ENCODE measurements at regions not wholly inside any gene's neighbourhood (a gene's known extent, or its start where the extent isn't known, plus 50 kb on each side); places are given as distances from the start of the nearest gene placed in this dataset.

GRCh38 chr6:113146878-113147277 lies 710.3 kb upstream of the MARCKS start:
- no peaks in the 10 kb centered on the region for H3K4me1 Mint-ChIP-seq (ENCODE audit: low read depth)
- H3K27me3 Mint-ChIP-seq (ENCODE audit: low read depth), result no peaks in the 10 kb centered on the region
- H3K27ac Mint-ChIP-seq, result no peak overlapping the region
- no peak overlapping the region for H3K4me3 Mint-ChIP-seq
- H3K36me3 Mint-ChIP-seq (ENCODE audit: low read depth), result no peaks in the 10 kb centered on the region
- no peaks in the 10 kb centered on the region for H3K9me3 Mint-ChIP-seq

DNA sequence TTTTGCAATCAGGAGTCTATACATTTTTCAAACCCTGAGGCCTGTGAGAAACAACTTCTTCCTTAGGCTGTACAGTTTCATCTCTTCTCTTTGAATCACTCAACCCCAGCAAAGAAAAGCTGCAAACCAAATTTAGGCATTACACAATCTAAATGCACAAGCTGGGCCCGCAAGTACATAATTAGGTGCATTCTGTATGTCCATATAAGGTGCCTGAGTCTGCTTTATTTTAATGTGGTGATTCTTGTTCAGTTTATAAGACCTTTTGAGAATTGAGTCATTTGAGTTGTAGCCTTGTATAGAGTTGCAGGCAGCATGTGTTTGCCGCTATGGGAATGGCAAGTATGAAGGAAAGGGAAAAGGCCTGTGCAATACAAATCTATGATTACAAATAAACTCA lies 709.6 kb upstream of the MARCKS start:
- H3K4me3 Mint-ChIP-seq, result no peak overlapping the region
- H3K4me1 Mint-ChIP-seq (ENCODE audit: low read depth), result no peaks in the 10 kb centered on the region
- no peaks in the 10 kb centered on the region for H3K27me3 Mint-ChIP-seq (ENCODE audit: low read depth)
- H3K9me3 Mint-ChIP-seq, result no peaks in the 10 kb centered on the region
- H3K36me3 Mint-ChIP-seq (ENCODE audit: low read depth), result no peaks in the 10 kb centered on the region
- H3K27ac Mint-ChIP-seq, result no peak overlapping the region

- H3K4me1 Mint-ChIP-seq (ENCODE audit: low read depth), result no peaks in the 10 kb centered on the region
- H3K27ac Mint-ChIP-seq, result no peak overlapping the region
- no peaks in the 10 kb centered on the region for H3K36me3 Mint-ChIP-seq (ENCODE audit: low read depth)
- no peak overlapping the region for H3K4me3 Mint-ChIP-seq
- no peaks in the 10 kb centered on the region for H3K9me3 Mint-ChIP-seq
- no peaks in the 10 kb centered on the region for H3K27me3 Mint-ChIP-seq (ENCODE audit: low read depth)
Measured at GRCh38 chr6:113148566-113148965, 708.6 kb upstream of the MARCKS start.

GRCh38 chr6:113149511-113149910 lies 707.6 kb upstream of the MARCKS start:
- H3K4me3 Mint-ChIP-seq, result no peak overlapping the region
- no peaks in the 10 kb centered on the region for H3K27me3 Mint-ChIP-seq (ENCODE audit: low read depth)
- H3K36me3 Mint-ChIP-seq (ENCODE audit: low read depth), result no peaks in the 10 kb centered on the region
- no peaks in the 10 kb centered on the region for H3K4me1 Mint-ChIP-seq (ENCODE audit: low read depth)
- no peak overlapping the region for H3K27ac Mint-ChIP-seq
- H3K9me3 Mint-ChIP-seq, result no peaks in the 10 kb centered on the region

GRCh38 chr6:113160306-113161017 lies 696.7 kb upstream of the MARCKS start:
- Mint-ChIP-seq H3K4me3 (no peak overlapping the region), H3K27ac (no peak overlapping the region), H3K27me3 (ENCODE audit: low read depth) (no peaks in the 10 kb centered on the region), H3K9me3 (no peaks in the 10 kb centered on the region), H3K4me1 (ENCODE audit: low read depth) (no peaks in the 10 kb centered on the region), H3K36me3 (ENCODE audit: low read depth) (no peaks in the 10 kb centered on the region)

DNA sequence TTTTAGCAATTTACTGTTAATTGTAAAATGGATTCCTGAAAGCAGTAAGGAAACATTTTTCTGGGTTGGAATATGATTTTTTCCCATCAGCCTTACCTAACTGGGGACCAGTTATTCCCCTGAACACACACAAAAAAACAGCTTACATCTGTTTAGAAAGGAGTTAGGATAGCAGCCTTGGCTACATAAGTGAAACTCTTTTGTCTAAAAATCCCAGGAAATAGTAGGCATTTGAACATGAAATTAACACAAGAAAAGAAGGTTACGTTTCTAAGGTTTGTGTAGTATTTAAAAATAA lies 696.2 kb upstream of the MARCKS start:
- H3K9me3 Mint-ChIP-seq, result no peaks in the 10 kb centered on the region
- no peak overlapping the region for H3K4me3 Mint-ChIP-seq
- H3K27ac Mint-ChIP-seq, result no peak overlapping the region
- H3K27me3 Mint-ChIP-seq (ENCODE audit: low read depth), result no peaks in the 10 kb centered on the region
- H3K4me1 Mint-ChIP-seq (ENCODE audit: low read depth), result no peaks in the 10 kb centered on the region
- no peaks in the 10 kb centered on the region for H3K36me3 Mint-ChIP-seq (ENCODE audit: low read depth)

GRCh38 chr6:113162739-113163138 lies 694.4 kb upstream of the MARCKS start:
- Mint-ChIP-seq H3K4me3 (no peak overlapping the region), H3K27me3 (ENCODE audit: low read depth) (no peaks in the 10 kb centered on the region), H3K27ac (no peak overlapping the region), H3K36me3 (ENCODE audit: low read depth) (no peaks in the 10 kb centered on the region), H3K9me3 (no peaks in the 10 kb centered on the region), H3K4me1 (ENCODE audit: low read depth) (no peaks in the 10 kb centered on the region)

GRCh38 chr6:113168057-113168456 lies 689.1 kb upstream of the MARCKS start:
- H3K36me3 Mint-ChIP-seq (ENCODE audit: low read depth), result no peaks in the 10 kb centered on the region
- no peak overlapping the region for H3K4me3 Mint-ChIP-seq
- no peaks in the 10 kb centered on the region for H3K27me3 Mint-ChIP-seq (ENCODE audit: low read depth)
- no peaks in the 10 kb centered on the region for H3K4me1 Mint-ChIP-seq (ENCODE audit: low read depth)
- peaks cover 4% of the 10 kb centered on the region for H3K9me3 Mint-ChIP-seq
- no peak overlapping the region for H3K27ac Mint-ChIP-seq

DNA sequence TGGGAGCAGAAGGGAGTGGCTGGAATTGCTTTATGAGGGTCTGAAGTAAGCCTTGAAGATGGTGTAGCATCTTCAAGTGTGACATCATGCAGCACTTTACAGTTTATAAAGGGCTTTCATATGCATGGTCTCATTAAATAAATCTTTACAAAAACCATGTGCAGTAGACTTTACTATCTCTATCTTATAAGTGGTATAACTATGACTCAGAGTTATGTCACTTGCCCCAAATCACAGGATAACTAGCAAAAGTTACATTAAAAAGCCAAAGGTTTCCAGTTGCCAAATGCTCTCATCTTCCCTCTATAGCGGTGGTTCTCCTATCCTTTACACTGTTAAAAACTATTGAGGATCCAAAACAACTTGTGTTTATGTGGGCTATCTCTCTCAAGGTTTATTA lies 687.7 kb upstream of the MARCKS start:
- Mint-ChIP-seq H3K27me3 (ENCODE audit: low read depth) (no peaks in the 10 kb centered on the region), H3K9me3 (peaks cover 4% of the 10 kb centered on the region), H3K27ac (no peak overlapping the region), H3K4me3 (no peak overlapping the region), H3K36me3 (ENCODE audit: low read depth) (no peaks in the 10 kb centered on the region), H3K4me1 (ENCODE audit: low read depth) (no peaks in the 10 kb centered on the region)

DNA sequence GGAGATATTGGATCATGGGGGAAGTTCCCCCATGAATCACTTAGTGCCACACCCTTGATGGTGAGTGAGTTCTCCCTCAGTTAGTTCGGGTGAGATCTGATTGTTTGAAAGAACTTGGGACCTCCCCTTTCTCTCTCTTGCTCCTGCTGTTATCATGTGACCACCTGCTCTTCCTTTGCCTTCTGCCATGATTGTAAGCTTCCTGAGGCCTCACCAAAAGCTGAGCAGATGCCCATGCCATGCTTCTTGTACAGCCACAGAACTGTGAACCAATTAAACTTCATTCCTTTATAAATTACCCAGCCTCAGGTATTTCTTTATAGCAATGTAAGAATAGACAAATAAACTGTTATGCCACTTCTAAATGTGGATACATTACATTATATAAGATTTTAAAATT lies 686.7 kb upstream of the MARCKS start:
- H3K4me1 Mint-ChIP-seq (ENCODE audit: low read depth), result no peaks in the 10 kb centered on the region
- H3K27me3 Mint-ChIP-seq (ENCODE audit: low read depth), result no peaks in the 10 kb centered on the region
- H3K9me3 Mint-ChIP-seq, result peaks cover 4% of the 10 kb centered on the region
- H3K4me3 Mint-ChIP-seq, result no peak overlapping the region
- H3K36me3 Mint-ChIP-seq (ENCODE audit: low read depth), result no peaks in the 10 kb centered on the region
- no peak overlapping the region for H3K27ac Mint-ChIP-seq

- no peaks in the 10 kb centered on the region for H3K36me3 Mint-ChIP-seq (ENCODE audit: low read depth)
Measured at GRCh38 chr6:113171882-113172281, 685.3 kb upstream of the MARCKS start.

GRCh38 chr6:113172531-113172966 lies 684.6 kb upstream of the MARCKS start:
- Mint-ChIP-seq H3K36me3 (ENCODE audit: low read depth) (no peaks in the 10 kb centered on the region), H3K27ac (no peak overlapping the region), H3K4me1 (ENCODE audit: low read depth) (no peaks in the 10 kb centered on the region), H3K27me3 (ENCODE audit: low read depth) (no peaks in the 10 kb centered on the region), H3K9me3 (peaks cover 4% of the 10 kb centered on the region), H3K4me3 (no peak overlapping the region)

More at GRCh38 chr6:113171882-113172281, 685.3 kb upstream of the MARCKS start:
- no peak overlapping the region for H3K27ac Mint-ChIP-seq
- H3K9me3 Mint-ChIP-seq, result peaks cover 4% of the 10 kb centered on the region
- no peaks in the 10 kb centered on the region for H3K4me1 Mint-ChIP-seq (ENCODE audit: low read depth)
- no peak overlapping the region for H3K4me3 Mint-ChIP-seq
- no peaks in the 10 kb centered on the region for H3K27me3 Mint-ChIP-seq (ENCODE audit: low read depth)

DNA sequence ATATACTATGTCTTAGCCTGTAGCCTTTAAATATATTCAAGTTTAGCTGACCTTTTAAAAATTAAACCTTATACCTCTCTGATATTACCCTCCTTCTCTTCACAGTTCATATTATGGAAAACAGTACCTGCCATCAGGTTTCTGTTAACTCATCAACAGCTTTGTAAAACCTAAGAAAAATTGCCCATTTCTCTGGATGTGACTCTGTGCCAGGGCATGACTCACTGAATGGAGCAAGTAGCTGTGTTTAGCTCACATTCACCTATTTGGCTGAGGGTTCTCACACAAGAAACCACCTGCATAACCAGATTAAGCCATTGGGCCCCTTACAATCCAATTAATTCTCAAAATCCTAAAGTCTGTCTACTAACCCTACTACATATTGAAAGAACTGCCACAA lies 678.8 kb upstream of the MARCKS start:
- H3K4me3 Mint-ChIP-seq, result no peak overlapping the region
- no peaks in the 10 kb centered on the region for H3K36me3 Mint-ChIP-seq (ENCODE audit: low read depth)

DNA sequence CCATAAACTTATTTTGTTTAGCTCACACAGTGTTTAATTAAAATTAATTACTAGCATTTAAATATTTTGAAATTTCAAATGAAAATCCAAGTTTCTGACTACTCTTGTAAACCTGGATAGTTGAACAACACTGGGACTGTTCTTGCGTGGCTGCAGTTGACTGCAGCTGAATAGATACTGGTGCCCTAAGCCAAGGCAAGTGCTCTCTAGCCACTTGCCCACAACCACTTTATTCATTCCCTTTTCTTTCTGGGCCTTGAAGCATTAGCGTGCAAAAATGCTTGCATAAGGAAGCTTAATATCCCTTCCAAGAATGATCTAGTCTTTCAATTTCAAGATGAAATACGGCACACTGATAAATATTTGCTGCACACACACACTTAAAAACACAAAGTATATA lies 676.0 kb upstream of the MARCKS start:
- H3K4me3 Mint-ChIP-seq, result no peak overlapping the region
- no peaks in the 10 kb centered on the region for H3K4me1 Mint-ChIP-seq (ENCODE audit: low read depth)
- no peak overlapping the region for H3K27ac Mint-ChIP-seq
- no peaks in the 10 kb centered on the region for H3K9me3 Mint-ChIP-seq
- H3K36me3 Mint-ChIP-seq (ENCODE audit: low read depth), result no peaks in the 10 kb centered on the region
- H3K27me3 Mint-ChIP-seq (ENCODE audit: low read depth), result no peaks in the 10 kb centered on the region

More for the DNA sequence above, 678.8 kb upstream of the MARCKS start:
- no peak overlapping the region for H3K27ac Mint-ChIP-seq
- no peaks in the 10 kb centered on the region for H3K4me1 Mint-ChIP-seq (ENCODE audit: low read depth)
- no peaks in the 10 kb centered on the region for H3K9me3 Mint-ChIP-seq
- no peaks in the 10 kb centered on the region for H3K27me3 Mint-ChIP-seq (ENCODE audit: low read depth)

DNA sequence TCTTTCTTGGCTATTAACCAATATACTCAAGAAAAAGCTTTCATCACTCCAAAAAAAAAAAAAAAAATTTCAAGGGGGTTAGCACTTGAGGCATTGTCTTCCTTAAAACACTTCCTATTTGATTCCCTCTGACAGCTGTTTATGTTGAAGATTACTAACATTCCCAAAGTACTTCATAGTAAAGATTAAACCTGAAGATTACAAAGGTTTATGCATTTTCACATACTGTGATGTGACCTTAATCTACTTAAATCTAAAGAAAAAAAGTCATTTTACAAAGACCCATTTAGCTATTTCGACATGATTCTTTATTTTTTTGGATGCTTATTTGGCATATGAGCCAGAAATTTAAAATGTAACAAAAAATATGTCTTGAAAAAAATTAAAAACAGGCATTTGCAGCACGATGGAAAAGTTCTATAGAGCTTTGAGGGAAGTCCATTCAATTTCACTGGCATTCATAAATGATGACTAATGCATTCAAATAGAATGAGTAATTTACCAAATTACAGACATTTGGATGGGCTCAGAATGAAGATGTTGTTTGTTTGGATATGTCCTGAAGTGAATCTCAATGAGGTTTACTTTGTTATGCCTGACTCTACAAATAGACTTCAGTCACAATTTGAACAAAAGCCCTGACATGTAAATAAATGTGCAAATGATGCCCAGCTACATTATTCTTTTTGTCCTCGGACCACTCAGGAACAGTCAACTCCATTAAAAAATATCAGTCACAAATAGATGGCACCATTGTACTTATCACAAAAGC lies 674.6 kb upstream of the MARCKS start:
- Mint-ChIP-seq H3K4me3 (no peak overlapping the region), H3K9me3 (no peaks in the 10 kb centered on the region), H3K4me1 (ENCODE audit: low read depth) (no peaks in the 10 kb centered on the region), H3K27ac (no peak overlapping the region), H3K27me3 (ENCODE audit: low read depth) (no peaks in the 10 kb centered on the region), H3K36me3 (ENCODE audit: low read depth) (no peaks in the 10 kb centered on the region)

All from T-helper 1 cell treated with Interleukin-12 subunit alpha and Interleukin-12 subunit beta and Interleukin-4 antibody, amounts not matched to agents 30 μg/mL and 1 μg/mL, for 36 hours (primary cell).